Suprapubic skin (tissue), 4 donors: ENCODE measurements at regions not wholly inside any gene's neighbourhood (a gene's known extent, or its start where the extent isn't known, plus 50 kb on each side); places are given as distances from the start of the nearest gene placed in this dataset.
A peak's percentile ranks its signal among the peaks of the same experiment; 100 is the strongest.

Experiments used
- DNase-seq, 2 donors: peaks; one replicate each; pipeline ENCODE4 v3.0.0-alpha.2; 2019; ENCODE audit warnings: low spot score in 2 of 2
- H3K27ac ChIP-seq: fragments of 200-600 bp; sonication (generic); one replicate; pipeline ENCODE4 v1.5.1; 2019
- H3K27me3 ChIP-seq: fragments of 200-600 bp; sonication (generic); one replicate; pipeline ENCODE4 v1.5.1; 2019
- H3K36me3 ChIP-seq: fragments of 200-600 bp; sonication (generic); one replicate; pipeline ENCODE4 v1.5.1; 2019
- H3K4me1 ChIP-seq: fragments of 200-600 bp; sonication (generic); one replicate; pipeline ENCODE4 v1.5.1; 2019
- H3K4me3 ChIP-seq: fragments of 200-600 bp; sonication (generic); one replicate; pipeline ENCODE4 v1.5.1; 2019; ENCODE audit warnings: mild to moderate bottlenecking
- H3K9me3 ChIP-seq: fragments of 200-600 bp; sonication (generic); one replicate; pipeline ENCODE4 v1.5.1; 2019
- EP300 ChIP-seq: sonication (generic); formaldehyde crosslinking; IDR thresholded peaks from one replicate; pipeline ENCODE4 v1.6.1; 2017; ENCODE audit warnings: antibody characterized with exemption
- POLR2A ChIP-seq, 2 donors: fragments of 450-650 bp; IDR thresholded peaks; one replicate each; pipeline ENCODE4 v1.6.1; 2017; ENCODE audit warnings: antibody characterized with exemption in 2 of 2, mild to moderate bottlenecking in 2 of 2, moderate library complexity in 2 of 2
- POLR2AphosphoS5 ChIP-seq, 3 donors: sonication (generic); formaldehyde crosslinking; IDR thresholded peaks; one replicate each; pipeline ENCODE4 v1.6.1; 2017; ENCODE audit warnings: antibody characterized with exemption in 3 of 3
- WGBS: methylation state at CpG from one replicate; pipeline ENCODE4 v1.1.5; 2018; 5-methylcytosine and 5-hydroxymethylcytosine counted together
- TF ChIP-seq, protein P1 (sequence below), 2 donors: fragments of 200-600 bp in 1 of 2; fragments of 450-650 bp in 1 of 2; sonication (generic) in 1 of 2; IDR thresholded peaks; one replicate each; pipeline ENCODE4 v1.5.1; 2016 to 2019; ENCODE audit warnings: antibody characterized with exemption in 2 of 2, mild to moderate bottlenecking in 1 of 2, moderate library complexity in 1 of 2

- H3K36me3 ChIP-seq = no peaks in the 10 kb centered on the region
- peaks cover 20% of the 10 kb centered on the region for H3K4me1 ChIP-seq
- H3K27ac ChIP-seq = no peak overlapping the region
- 59% methylated on average over 1 of the region's 1 CpG for WGBS
- H3K27me3 ChIP-seq = no peaks in the 10 kb centered on the region
- TF ChIP-seq POLR2A (IDR thresholded peaks at IDR 0.05) = no peak
- TF ChIP-seq EP300 = no peak
- DNase-seq = no peak
- H3K4me3 ChIP-seq = no peak overlapping the region
- H3K9me3 ChIP-seq = peaks cover 4% of the 10 kb centered on the region
These were observed 76.6 kb upstream of the TMPO start for GRCh38 chr12:98438656-98439230.

GRCh38 chr12:98439471-98439951 lies 75.9 kb upstream of the TMPO start:
- WGBS = 51% methylated on average over 3 of the region's 3 CpGs
- H3K27ac ChIP-seq = no peak overlapping the region
- peaks cover 4% of the 10 kb centered on the region for H3K9me3 ChIP-seq
- H3K4me1 ChIP-seq = peaks cover 20% of the 10 kb centered on the region
- no peaks in the 10 kb centered on the region for H3K36me3 ChIP-seq
- no peak overlapping the region for H3K4me3 ChIP-seq
- no peak for TF ChIP-seq POLR2AphosphoS5 (IDR thresholded peaks at IDR 0.05)
- TF ChIP-seq, protein P1, sequence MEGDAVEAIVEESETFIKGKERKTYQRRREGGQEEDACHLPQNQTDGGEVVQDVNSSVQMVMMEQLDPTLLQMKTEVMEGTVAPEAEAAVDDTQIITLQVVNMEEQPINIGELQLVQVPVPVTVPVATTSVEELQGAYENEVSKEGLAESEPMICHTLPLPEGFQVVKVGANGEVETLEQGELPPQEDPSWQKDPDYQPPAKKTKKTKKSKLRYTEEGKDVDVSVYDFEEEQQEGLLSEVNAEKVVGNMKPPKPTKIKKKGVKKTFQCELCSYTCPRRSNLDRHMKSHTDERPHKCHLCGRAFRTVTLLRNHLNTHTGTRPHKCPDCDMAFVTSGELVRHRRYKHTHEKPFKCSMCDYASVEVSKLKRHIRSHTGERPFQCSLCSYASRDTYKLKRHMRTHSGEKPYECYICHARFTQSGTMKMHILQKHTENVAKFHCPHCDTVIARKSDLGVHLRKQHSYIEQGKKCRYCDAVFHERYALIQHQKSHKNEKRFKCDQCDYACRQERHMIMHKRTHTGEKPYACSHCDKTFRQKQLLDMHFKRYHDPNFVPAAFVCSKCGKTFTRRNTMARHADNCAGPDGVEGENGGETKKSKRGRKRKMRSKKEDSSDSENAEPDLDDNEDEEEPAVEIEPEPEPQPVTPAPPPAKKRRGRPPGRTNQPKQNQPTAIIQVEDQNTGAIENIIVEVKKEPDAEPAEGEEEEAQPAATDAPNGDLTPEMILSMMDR (IDR thresholded peaks at IDR 0.05) = no peak
- TF ChIP-seq POLR2A (IDR thresholded peaks at IDR 0.05) = no peak
- no peak for TF ChIP-seq EP300
- DNase-seq = no peak
- H3K27me3 ChIP-seq = no peaks in the 10 kb centered on the region

DNA sequence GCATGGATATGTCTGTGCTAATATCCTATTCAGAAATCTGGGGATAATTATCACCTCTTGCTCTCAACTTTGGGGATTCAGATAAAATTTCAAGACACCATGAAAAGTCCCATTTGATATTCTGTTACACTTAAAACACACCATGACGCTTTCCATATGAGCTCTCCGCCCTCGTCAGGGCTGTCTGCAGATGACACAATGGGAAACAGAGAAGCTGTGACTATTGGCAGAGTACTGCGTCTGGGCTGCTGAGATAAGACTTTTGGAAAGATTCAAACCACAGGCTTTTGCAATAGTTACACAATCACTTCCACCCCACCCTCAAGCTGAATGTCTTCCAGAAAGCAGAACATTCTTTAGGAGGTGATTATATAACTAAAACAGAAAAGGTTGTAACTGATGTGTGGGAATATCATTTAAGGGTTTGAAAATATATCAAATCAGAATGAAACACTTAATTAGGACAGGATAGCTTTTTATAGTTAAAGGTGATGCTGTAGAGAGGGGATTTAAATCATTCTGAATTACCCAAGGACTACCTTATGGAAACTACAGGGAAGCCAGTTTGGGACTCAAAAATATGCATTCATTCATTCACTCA lies 75.3 kb upstream of the TMPO start:
- Histone ChIP-seq H3K27ac (no peak overlapping the region), H3K9me3 (peaks cover 4% of the 10 kb centered on the region), H3K27me3 (no peaks in the 10 kb centered on the region), H3K4me1 (peaks cover 20% of the 10 kb centered on the region), H3K4me3 (no peak overlapping the region), H3K36me3 (no peaks in the 10 kb centered on the region)
- 11% methylated on average over 4 of the region's 4 CpGs for WGBS
- no peak for TF ChIP-seq EP300
- TF ChIP-seq POLR2AphosphoS5 (IDR thresholded peaks at IDR 0.05) = peak in 1 of 3 donors; percentile 70
- DNase-seq = peak in 1 of 2 donors; percentile 75

- Histone ChIP-seq H3K36me3 (no peaks in the 10 kb centered on the region), H3K9me3 (no peaks in the 10 kb centered on the region), H3K27ac (no peak overlapping the region), H3K4me1 (peaks cover 3% of the 10 kb centered on the region), H3K4me3 (no peak overlapping the region), H3K27me3 (no peaks in the 10 kb centered on the region)
- 68% methylated on average over 1 of the region's 1 CpG for WGBS
- TF ChIP-seq POLR2AphosphoS5 (IDR thresholded peaks at IDR 0.05) (no peak), EP300 (no peak)
- TF ChIP-seq, protein P1 (IDR thresholded peaks at IDR 0.05) = no peak
- no peak for DNase-seq
These were observed 69.3 kb upstream of the TMPO start for GRCh38 chr12:98446060-98446459.

GRCh38 chr12:98446682-98447081 lies 68.7 kb upstream of the TMPO start:
- Histone ChIP-seq H3K27me3 (no peaks in the 10 kb centered on the region), H3K4me3 (no peak overlapping the region), H3K36me3 (no peaks in the 10 kb centered on the region), H3K4me1 (peaks cover 3% of the 10 kb centered on the region), H3K27ac (no peak overlapping the region), H3K9me3 (no peaks in the 10 kb centered on the region)
- DNase-seq = no peak
- 33% methylated on average over 1 of the region's 1 CpG for WGBS
- no peak for TF ChIP-seq EP300
- no peak for TF ChIP-seq POLR2A (IDR thresholded peaks at IDR 0.05)
- TF ChIP-seq POLR2AphosphoS5 (IDR thresholded peaks at IDR 0.05) = no peak
- TF ChIP-seq, protein P1 (IDR thresholded peaks at IDR 0.05) = no peak

DNA sequence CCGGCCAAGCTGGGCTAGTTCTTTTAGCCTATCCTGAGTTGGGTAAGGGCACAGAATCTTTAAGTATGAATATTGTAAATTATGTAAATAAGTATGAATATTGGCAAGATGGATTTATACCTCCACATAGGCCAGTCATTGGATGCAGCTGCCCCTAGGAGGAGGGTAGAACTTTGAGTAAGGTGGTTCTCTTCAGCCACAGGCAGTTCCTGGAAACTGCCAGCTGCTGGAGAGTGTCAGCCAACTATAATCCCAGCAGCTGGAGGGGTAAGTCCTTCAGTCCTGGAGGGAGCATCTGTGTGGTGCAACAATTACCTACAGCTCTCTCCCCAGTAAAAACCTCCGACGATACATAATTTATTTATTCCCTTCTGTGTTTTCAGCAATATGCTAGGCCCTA lies 65.8 kb upstream of the TMPO start:
- TF ChIP-seq EP300 (no peak), POLR2A (IDR thresholded peaks at IDR 0.05) (no peak), POLR2AphosphoS5 (IDR thresholded peaks at IDR 0.05) (no peak)
- TF ChIP-seq, protein P1 (IDR thresholded peaks at IDR 0.05) = no peak
- peaks cover 3% of the 10 kb centered on the region for H3K4me1 ChIP-seq
- WGBS = 94% methylated on average over 3 of the region's 3 CpGs
- no peaks in the 10 kb centered on the region for H3K36me3 ChIP-seq
- H3K9me3 ChIP-seq = no peaks in the 10 kb centered on the region
- no peak for DNase-seq
- no peaks in the 10 kb centered on the region for H3K27me3 ChIP-seq
- no peak overlapping the region for H3K27ac ChIP-seq
- no peak overlapping the region for H3K4me3 ChIP-seq
